ENCODE measurements at regions not wholly inside any gene's neighbourhood (a gene's known extent, or its start where the extent isn't known, plus 50 kb on each side); places are given as distances from the start of the nearest gene placed in this dataset.

DNA sequence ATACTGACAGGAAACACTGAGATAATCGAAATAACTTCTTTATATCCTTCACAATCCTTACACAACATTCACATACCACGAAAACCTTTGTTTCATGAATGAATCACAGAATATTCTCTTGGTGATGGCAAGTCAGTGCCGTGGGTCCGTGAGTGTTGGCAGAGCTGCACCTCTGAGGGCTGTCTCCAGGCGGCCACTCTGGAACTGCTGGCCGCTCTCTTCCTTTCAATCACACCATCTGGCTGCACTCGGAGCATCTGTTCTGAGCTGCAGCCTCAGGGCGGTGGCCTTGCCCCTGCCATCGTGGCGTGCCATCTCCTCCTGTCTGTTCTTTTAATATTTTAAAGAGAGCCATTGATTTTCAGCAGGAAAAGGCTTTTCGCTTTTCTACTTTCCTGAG, 129.4 kb upstream of the AFDN start:
- H3K9me3 ChIP-seq (ENCODE audit: control insufficient read depth in 5 of 5, low read length in 5 of 5), result no peaks in the 10 kb centered on the region
- no peak overlapping the region for H3K9ac ChIP-seq (ENCODE audit: low read length in 5 of 5)
- no peaks in the 10 kb centered on the region for H3K36me3 ChIP-seq (ENCODE audit: control insufficient read depth in 5 of 5, insufficient read depth in 5 of 5, low read length in 5 of 5)
- H3K27ac ChIP-seq (ENCODE audit: low read depth, low read length), result no peak overlapping the region
- peaks cover 0 to 23% (median 17%) of the 10 kb centered on the region in 5 donors for H3K4me1 ChIP-seq (ENCODE audit: control insufficient read depth in 5 of 5, insufficient read depth in 5 of 5, low read length in 5 of 5)
- no peak overlapping the region for H3K4me3 ChIP-seq (ENCODE audit: low read depth in 1 of 5, low read length in 5 of 5)
- peaks cover 0 to 11% (median 5%) of the 10 kb centered on the region in 5 donors for H3K27me3 ChIP-seq (ENCODE audit: control insufficient read depth in 5 of 5, insufficient read depth in 4 of 5, low read length in 5 of 5)

DNA sequence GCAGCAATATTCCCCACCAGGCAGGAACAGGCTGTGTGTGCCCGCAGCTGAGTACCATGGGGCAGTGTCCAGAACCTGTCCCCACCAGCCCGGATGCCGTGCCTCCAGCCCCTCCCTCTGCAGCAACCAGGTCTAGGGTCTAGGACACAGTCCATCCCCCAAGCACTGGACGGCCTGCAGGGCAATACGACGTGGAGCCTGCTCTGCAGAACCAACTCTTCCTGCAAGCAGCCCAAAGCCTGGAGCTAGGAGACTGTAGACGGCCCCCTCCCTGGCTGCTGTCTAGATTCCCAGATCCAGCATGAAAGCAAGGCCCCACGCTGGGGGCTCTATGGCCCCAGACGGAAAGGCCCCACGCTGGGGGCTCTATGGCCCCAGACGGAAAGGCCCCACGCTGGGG, 128.2 kb upstream of the AFDN start:
- H3K27ac ChIP-seq (ENCODE audit: low read depth, low read length), result peak overlapping the region; percentile 79

GRCh38 chr6:167699141-167699931, 127.4 kb upstream of the AFDN start:
- Histone ChIP-seq H3K27me3 (ENCODE audit: control insufficient read depth in 5 of 5, insufficient read depth in 4 of 5, low read length in 5 of 5) (peaks cover 0 to 9% (median 5%) of the 10 kb centered on the region in 5 donors), H3K4me1 (ENCODE audit: control insufficient read depth in 5 of 5, insufficient read depth in 5 of 5, low read length in 5 of 5) (peaks cover 0 to 23% (median 17%) of the 10 kb centered on the region in 5 donors), H3K9me3 (ENCODE audit: control insufficient read depth in 5 of 5, low read length in 5 of 5) (no peaks in the 10 kb centered on the region), H3K4me3 (ENCODE audit: low read depth in 1 of 5, low read length in 5 of 5) (peak overlapping the region in 3 of 5 donors; percentile 23 to 36 (median 35)), H3K9ac (ENCODE audit: low read length in 5 of 5) (peak overlapping the region in 4 of 5 donors; percentile 26 to 56 (median 40)), H3K36me3 (ENCODE audit: control insufficient read depth in 5 of 5, insufficient read depth in 5 of 5, low read length in 5 of 5) (no peaks in the 10 kb centered on the region), H3K27ac (ENCODE audit: low read depth, low read length) (peak overlapping the region; percentile 79)

More for the DNA sequence above, 128.2 kb upstream of the AFDN start:
- Histone ChIP-seq H3K27me3 (ENCODE audit: control insufficient read depth in 5 of 5, insufficient read depth in 4 of 5, low read length in 5 of 5) (peaks cover 0 to 9% (median 5%) of the 10 kb centered on the region in 5 donors), H3K9me3 (ENCODE audit: control insufficient read depth in 5 of 5, low read length in 5 of 5) (no peaks in the 10 kb centered on the region), H3K36me3 (ENCODE audit: control insufficient read depth in 5 of 5, insufficient read depth in 5 of 5, low read length in 5 of 5) (no peaks in the 10 kb centered on the region), H3K4me1 (ENCODE audit: control insufficient read depth in 5 of 5, insufficient read depth in 5 of 5, low read length in 5 of 5) (peaks cover 0 to 23% (median 17%) of the 10 kb centered on the region in 5 donors), H3K4me3 (ENCODE audit: low read depth in 1 of 5, low read length in 5 of 5) (no peak overlapping the region), H3K9ac (ENCODE audit: low read length in 5 of 5) (no peak overlapping the region)

DNA sequence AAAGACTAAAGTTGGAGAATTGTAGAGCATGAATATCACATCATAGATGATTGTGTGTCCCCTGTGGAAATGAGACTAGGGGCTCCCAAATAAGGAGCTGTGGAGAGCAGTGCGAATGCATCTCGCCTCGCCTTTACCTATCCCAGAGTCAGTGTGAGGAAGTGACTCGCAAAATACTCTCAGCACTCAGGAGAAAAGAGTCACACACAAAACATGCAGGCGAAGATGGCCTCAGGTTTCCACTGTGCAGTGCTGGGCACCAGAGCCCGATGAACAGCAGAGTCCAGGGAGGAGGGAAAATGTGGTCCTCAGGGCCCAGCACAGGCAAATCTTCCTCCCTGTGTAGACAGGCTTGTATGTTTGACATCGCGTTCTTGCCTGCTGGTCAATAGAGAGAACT, 126.5 kb upstream of the AFDN start:
- H3K9ac ChIP-seq (ENCODE audit: low read length in 5 of 5), result peak overlapping the region in 2 of 5 donors; percentile 16 to 35
- H3K9me3 ChIP-seq (ENCODE audit: control insufficient read depth in 5 of 5, low read length in 5 of 5), result no peaks in the 10 kb centered on the region
- peaks cover 0 to 9% (median 5%) of the 10 kb centered on the region in 5 donors for H3K27me3 ChIP-seq (ENCODE audit: control insufficient read depth in 5 of 5, insufficient read depth in 4 of 5, low read length in 5 of 5)
- H3K36me3 ChIP-seq (ENCODE audit: control insufficient read depth in 5 of 5, insufficient read depth in 5 of 5, low read length in 5 of 5), result no peaks in the 10 kb centered on the region
- H3K27ac ChIP-seq (ENCODE audit: low read depth, low read length), result peak overlapping the region; percentile 79
- no peak overlapping the region for H3K4me3 ChIP-seq (ENCODE audit: low read depth in 1 of 5, low read length in 5 of 5)
- H3K4me1 ChIP-seq (ENCODE audit: control insufficient read depth in 5 of 5, insufficient read depth in 5 of 5, low read length in 5 of 5), result peaks cover 0 to 24% (median 19%) of the 10 kb centered on the region in 5 donors

GRCh38 chr6:167701010-167701409, 125.7 kb upstream of the AFDN start:
- peaks cover 0 to 24% (median 19%) of the 10 kb centered on the region in 5 donors for H3K4me1 ChIP-seq (ENCODE audit: control insufficient read depth in 5 of 5, insufficient read depth in 5 of 5, low read length in 5 of 5)
- H3K27me3 ChIP-seq (ENCODE audit: control insufficient read depth in 5 of 5, insufficient read depth in 4 of 5, low read length in 5 of 5), result peaks cover 0 to 9% (median 5%) of the 10 kb centered on the region in 5 donors
- H3K9me3 ChIP-seq (ENCODE audit: control insufficient read depth in 5 of 5, low read length in 5 of 5), result no peaks in the 10 kb centered on the region
- no peak overlapping the region for H3K9ac ChIP-seq (ENCODE audit: low read length in 5 of 5)
- H3K27ac ChIP-seq (ENCODE audit: low read depth, low read length), result no peak overlapping the region
- no peaks in the 10 kb centered on the region for H3K36me3 ChIP-seq (ENCODE audit: control insufficient read depth in 5 of 5, insufficient read depth in 5 of 5, low read length in 5 of 5)
- no peak overlapping the region for H3K4me3 ChIP-seq (ENCODE audit: low read depth in 1 of 5, low read length in 5 of 5)

- Histone ChIP-seq H3K27me3 (ENCODE audit: control insufficient read depth in 5 of 5, insufficient read depth in 4 of 5, low read length in 5 of 5) (peaks cover 0 to 10% (median 5%) of the 10 kb centered on the region in 5 donors), H3K9ac (ENCODE audit: low read length in 5 of 5) (no peak overlapping the region), H3K9me3 (ENCODE audit: control insufficient read depth in 5 of 5, low read length in 5 of 5) (no peaks in the 10 kb centered on the region), H3K4me3 (ENCODE audit: low read depth in 1 of 5, low read length in 5 of 5) (no peak overlapping the region), H3K4me1 (ENCODE audit: control insufficient read depth in 5 of 5, insufficient read depth in 5 of 5, low read length in 5 of 5) (peaks cover 0 to 24% (median 19%) of the 10 kb centered on the region in 5 donors), H3K27ac (ENCODE audit: low read depth, low read length) (no peak overlapping the region), H3K36me3 (ENCODE audit: control insufficient read depth in 5 of 5, insufficient read depth in 5 of 5, low read length in 5 of 5) (no peaks in the 10 kb centered on the region)
Observed at GRCh38 chr6:167702241-167702827, 124.4 kb upstream of the AFDN start.

GRCh38 chr6:167703347-167703746, 123.4 kb upstream of the AFDN start:
- Histone ChIP-seq H3K4me1 (ENCODE audit: control insufficient read depth in 5 of 5, insufficient read depth in 5 of 5, low read length in 5 of 5) (peaks cover 0 to 23% (median 19%) of the 10 kb centered on the region in 5 donors), H3K27me3 (ENCODE audit: control insufficient read depth in 5 of 5, insufficient read depth in 4 of 5, low read length in 5 of 5) (peaks cover 0 to 11% (median 3%) of the 10 kb centered on the region in 5 donors)

GRCh38 chr6:167703781-167704180, 122.9 kb upstream of the AFDN start:
- Histone ChIP-seq H3K36me3 (ENCODE audit: control insufficient read depth in 5 of 5, insufficient read depth in 5 of 5, low read length in 5 of 5) (no peaks in the 10 kb centered on the region), H3K9ac (ENCODE audit: low read length in 5 of 5) (no peak overlapping the region), H3K27ac (ENCODE audit: low read depth, low read length) (no peak overlapping the region), H3K4me1 (ENCODE audit: control insufficient read depth in 5 of 5, insufficient read depth in 5 of 5, low read length in 5 of 5) (peaks cover 0 to 20% (median 15%) of the 10 kb centered on the region in 5 donors), H3K9me3 (ENCODE audit: control insufficient read depth in 5 of 5, low read length in 5 of 5) (no peaks in the 10 kb centered on the region), H3K4me3 (ENCODE audit: low read depth in 1 of 5, low read length in 5 of 5) (no peak overlapping the region), H3K27me3 (ENCODE audit: control insufficient read depth in 5 of 5, insufficient read depth in 4 of 5, low read length in 5 of 5) (peaks cover 0 to 9% (median 0%) of the 10 kb centered on the region in 5 donors)

More at GRCh38 chr6:167703347-167703746, 123.4 kb upstream of the AFDN start:
- Histone ChIP-seq H3K9ac (ENCODE audit: low read length in 5 of 5) (no peak overlapping the region), H3K27ac (ENCODE audit: low read depth, low read length) (no peak overlapping the region), H3K36me3 (ENCODE audit: control insufficient read depth in 5 of 5, insufficient read depth in 5 of 5, low read length in 5 of 5) (no peaks in the 10 kb centered on the region), H3K4me3 (ENCODE audit: low read depth in 1 of 5, low read length in 5 of 5) (no peak overlapping the region), H3K9me3 (ENCODE audit: control insufficient read depth in 5 of 5, low read length in 5 of 5) (no peaks in the 10 kb centered on the region)

DNA sequence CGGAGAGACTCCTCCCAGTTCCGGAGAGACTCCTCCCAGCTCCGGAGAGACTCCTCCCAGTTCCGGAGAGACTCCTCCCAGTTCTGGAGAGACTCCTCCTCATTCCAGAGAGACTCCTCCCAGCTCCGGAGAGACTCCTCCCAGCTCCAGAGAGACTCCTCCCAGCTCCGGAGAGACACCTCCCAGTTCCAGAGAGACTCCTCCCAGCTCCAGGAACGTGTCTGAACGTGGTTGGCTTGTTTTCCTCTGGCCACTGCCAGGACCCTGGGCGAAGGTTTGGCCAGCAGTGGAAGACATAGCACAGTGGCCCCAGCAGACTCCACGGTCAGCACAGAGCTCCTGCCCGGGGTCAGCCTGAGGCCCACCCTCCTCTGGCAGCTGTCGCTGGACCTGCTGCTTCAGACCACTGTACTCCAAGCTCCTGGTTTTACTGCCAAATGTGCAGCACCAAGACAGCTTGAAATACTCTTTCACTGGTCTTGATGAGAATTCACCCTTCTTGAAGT, 122.3 kb upstream of the AFDN start:
- Histone ChIP-seq H3K4me3 (ENCODE audit: low read depth in 1 of 5, low read length in 5 of 5) (no peak overlapping the region), H3K27me3 (ENCODE audit: control insufficient read depth in 5 of 5, insufficient read depth in 4 of 5, low read length in 5 of 5) (peaks cover 0 to 5% (median 0%) of the 10 kb centered on the region in 5 donors)

More for the DNA sequence above, 122.3 kb upstream of the AFDN start:
- Histone ChIP-seq H3K9me3 (ENCODE audit: control insufficient read depth in 5 of 5, low read length in 5 of 5) (no peaks in the 10 kb centered on the region), H3K4me1 (ENCODE audit: control insufficient read depth in 5 of 5, insufficient read depth in 5 of 5, low read length in 5 of 5) (peaks cover 0 to 16% (median 8%) of the 10 kb centered on the region in 5 donors), H3K36me3 (ENCODE audit: control insufficient read depth in 5 of 5, insufficient read depth in 5 of 5, low read length in 5 of 5) (no peaks in the 10 kb centered on the region), H3K9ac (ENCODE audit: low read length in 5 of 5) (no peak overlapping the region), H3K27ac (ENCODE audit: low read depth, low read length) (no peak overlapping the region)
